ENCODE measurements at regions not wholly inside any gene's neighbourhood (a gene's known extent, or its start where the extent isn't known, plus 50 kb on each side); places are given as distances from the start of the nearest gene placed in this dataset.

DNA sequence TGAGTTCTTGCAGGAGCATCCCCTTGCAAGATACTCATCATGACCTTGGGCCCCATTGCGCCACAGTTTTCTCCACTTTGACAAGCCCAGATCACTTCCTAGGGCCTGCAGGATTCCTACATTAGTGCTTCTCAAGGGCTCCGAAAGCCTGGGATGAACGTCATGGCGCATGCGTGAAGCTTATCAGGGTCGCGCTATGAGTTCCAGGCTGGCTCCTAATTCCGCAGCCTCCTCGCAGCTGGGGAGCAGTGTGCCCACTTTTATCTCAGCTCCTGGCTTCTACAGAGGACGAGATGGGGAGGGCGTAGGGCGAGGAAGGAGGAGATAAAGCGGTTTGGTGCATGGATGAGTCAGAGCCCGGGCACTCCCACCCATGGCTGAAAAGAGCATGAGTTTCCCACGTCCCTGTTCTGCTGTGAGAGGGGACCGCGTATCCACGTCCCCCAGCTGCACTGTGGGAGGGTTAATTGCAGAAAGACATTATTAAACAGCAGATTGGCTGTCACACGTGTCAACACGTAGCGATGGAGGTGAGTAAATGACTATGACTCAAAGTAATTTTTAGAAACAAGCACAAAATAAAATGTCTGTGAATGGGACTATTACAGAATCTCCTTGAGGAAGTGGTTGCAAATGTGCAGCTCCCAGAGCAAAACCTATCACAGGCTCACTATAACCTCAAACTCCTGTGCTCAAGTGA, 72.9 kb upstream of the DSP start:
- Histone ChIP-seq H3K4me1 (no peaks in the 10 kb centered on the region), H3K9me3 (no peaks in the 10 kb centered on the region), H3K4me3 (no peak overlapping the region), H3K36me3 (no peaks in the 10 kb centered on the region), H3K27me3 (no peaks in the 10 kb centered on the region), H3K27ac (no peak overlapping the region)
- WGBS, 2 donors, result 65 to 72% methylated on average over 21 of the region's 21 CpGs
- ATAC-seq, result peak in 3 of 4 donors; percentile 41 to 68 (median 62)
- TF ChIP-seq, protein P1, sequence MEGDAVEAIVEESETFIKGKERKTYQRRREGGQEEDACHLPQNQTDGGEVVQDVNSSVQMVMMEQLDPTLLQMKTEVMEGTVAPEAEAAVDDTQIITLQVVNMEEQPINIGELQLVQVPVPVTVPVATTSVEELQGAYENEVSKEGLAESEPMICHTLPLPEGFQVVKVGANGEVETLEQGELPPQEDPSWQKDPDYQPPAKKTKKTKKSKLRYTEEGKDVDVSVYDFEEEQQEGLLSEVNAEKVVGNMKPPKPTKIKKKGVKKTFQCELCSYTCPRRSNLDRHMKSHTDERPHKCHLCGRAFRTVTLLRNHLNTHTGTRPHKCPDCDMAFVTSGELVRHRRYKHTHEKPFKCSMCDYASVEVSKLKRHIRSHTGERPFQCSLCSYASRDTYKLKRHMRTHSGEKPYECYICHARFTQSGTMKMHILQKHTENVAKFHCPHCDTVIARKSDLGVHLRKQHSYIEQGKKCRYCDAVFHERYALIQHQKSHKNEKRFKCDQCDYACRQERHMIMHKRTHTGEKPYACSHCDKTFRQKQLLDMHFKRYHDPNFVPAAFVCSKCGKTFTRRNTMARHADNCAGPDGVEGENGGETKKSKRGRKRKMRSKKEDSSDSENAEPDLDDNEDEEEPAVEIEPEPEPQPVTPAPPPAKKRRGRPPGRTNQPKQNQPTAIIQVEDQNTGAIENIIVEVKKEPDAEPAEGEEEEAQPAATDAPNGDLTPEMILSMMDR (IDR thresholded peaks at IDR 0.05), result no peak
- no peak for DNase-seq
- no peak for FAIRE-seq
- intact Hi-C loops (cut with DNase I), result no loop called here

GRCh38 chr6:7469696-7470095, 71.8 kb upstream of the DSP start:
- H3K27ac ChIP-seq, result no peak overlapping the region
- no peaks in the 10 kb centered on the region for H3K9me3 ChIP-seq
- H3K27me3 ChIP-seq, result no peaks in the 10 kb centered on the region
- ATAC-seq, result no peak
- H3K4me1 ChIP-seq, result no peaks in the 10 kb centered on the region
- no peak overlapping the region for H3K4me3 ChIP-seq
- intact Hi-C loops (cut with DNase I), result no loop called here
- DNase-seq, result no peak
- WGBS, 2 donors, result 25 to 34% methylated on average over 4 of the region's 4 CpGs
- no peaks in the 10 kb centered on the region for H3K36me3 ChIP-seq
- TF ChIP-seq, protein P1 (IDR thresholded peaks at IDR 0.05), result no peak
- FAIRE-seq, result no peak

DNA sequence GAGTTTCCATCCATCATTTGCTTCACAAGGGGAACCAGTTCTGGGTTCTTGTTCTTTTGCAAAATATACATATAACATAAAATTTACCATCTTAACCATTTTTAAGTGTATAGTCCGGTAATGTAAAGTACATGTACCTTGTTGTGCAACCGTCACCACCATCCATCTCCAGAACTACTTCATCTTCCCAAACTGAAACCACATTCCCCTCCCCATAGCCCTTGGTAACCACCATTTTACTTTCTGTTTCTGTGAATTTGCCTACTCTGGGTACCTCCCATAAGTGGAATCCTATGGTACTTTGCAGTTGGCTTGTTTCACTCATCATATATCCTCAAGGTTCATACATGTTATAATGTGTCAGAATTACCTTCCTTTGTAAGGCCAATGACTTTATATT, 70.3 kb upstream of the DSP start:
- Histone ChIP-seq H3K4me3 (no peak overlapping the region), H3K27me3 (no peaks in the 10 kb centered on the region), H3K9me3 (no peaks in the 10 kb centered on the region), H3K27ac (no peak overlapping the region), H3K36me3 (no peaks in the 10 kb centered on the region), H3K4me1 (no peaks in the 10 kb centered on the region)
- 90 to 96% methylated on average over 2 of the region's 2 CpGs for WGBS, 2 donors
- no peak for DNase-seq
- intact Hi-C loops (cut with DNase I), result no loop called here
- TF ChIP-seq, protein P1 (IDR thresholded peaks at IDR 0.05), result no peak
- no peak for FAIRE-seq
- no peak for ATAC-seq

- FAIRE-seq (no peak), ATAC-seq (peak in 2 of 4 donors; percentile 39 to 79), DNase-seq (peak in 2 of 6 donors; percentile 18 to 31)
- H3K36me3 ChIP-seq, result no peaks in the 10 kb centered on the region
- H3K27me3 ChIP-seq, result no peaks in the 10 kb centered on the region
- no peaks in the 10 kb centered on the region for H3K9me3 ChIP-seq
- TF ChIP-seq, protein P1 (IDR thresholded peaks at IDR 0.05), result no peak
- 64 to 70% methylated on average over 7 of the region's 7 CpGs for WGBS, 2 donors
- H3K4me1 ChIP-seq, result no peaks in the 10 kb centered on the region
- H3K27ac ChIP-seq, result no peak overlapping the region
- intact Hi-C loops (cut with DNase I), result no loop called here
- H3K4me3 ChIP-seq, result no peak overlapping the region
Measured at GRCh38 chr6:7473805-7474719, 67.4 kb upstream of the DSP start.
